ENCODE measurements at regions not wholly inside any gene's neighbourhood (a gene's known extent, or its start where the extent isn't known, plus 50 kb on each side); places are given as distances from the start of the nearest gene placed in this dataset.

- TF ChIP-seq CTCF (IDR thresholded peaks at IDR 0.05): no peak
- H3K27ac ChIP-seq (ENCODE audit: low read length): no peak overlapping the region
- intact Hi-C loops (cut with micrococcal nuclease): no loop called here
- WGBS (ENCODE audit: insufficient coverage): 87% methylated on average over 6 of the region's 6 CpGs
- ATAC-seq (no peak), DNase-seq (no peak)
- Mint-ChIP-seq H3K4me3 (no peak overlapping the region), H3K36me3 (no peaks in the 10 kb centered on the region), H3K27me3 (ENCODE audit: low read depth in 2 of 2) (peaks cover 0 to 12% of the 10 kb centered on the region in 2 donors), H3K4me1 (no peaks in the 10 kb centered on the region), H3K27ac (no peak overlapping the region), H3K9me3 (no peaks in the 10 kb centered on the region)
- no peaks in the 10 kb centered on the region for H3K36me3 ChIP-seq (ENCODE audit: control insufficient read depth, insufficient read depth, low read length)
- no peaks in the 10 kb centered on the region for H3K27me3 ChIP-seq (ENCODE audit: control insufficient read depth, insufficient read depth, low read length)
- H3K9me3 ChIP-seq (ENCODE audit: control insufficient read depth, insufficient read depth, low read length): no peaks in the 10 kb centered on the region
- H3K4me1 ChIP-seq (ENCODE audit: control insufficient read depth, insufficient read depth, low read length): no peaks in the 10 kb centered on the region
- no peak overlapping the region for H3K4me3 ChIP-seq (ENCODE audit: low read length)
Observed at GRCh38 chr19:30151081-30151480, 209.0 kb downstream of the URI1 start.

- Histone ChIP-seq H3K36me3 (ENCODE audit: control insufficient read depth, insufficient read depth, low read length) (no peaks in the 10 kb centered on the region), H3K27me3 (ENCODE audit: control insufficient read depth, insufficient read depth, low read length) (no peaks in the 10 kb centered on the region), H3K4me3 (ENCODE audit: low read length) (no peak overlapping the region), H3K27ac (ENCODE audit: low read length) (no peak overlapping the region), H3K4me1 (ENCODE audit: control insufficient read depth, insufficient read depth, low read length) (no peaks in the 10 kb centered on the region), H3K9me3 (ENCODE audit: control insufficient read depth, insufficient read depth, low read length) (no peaks in the 10 kb centered on the region)
- ATAC-seq: no peak
- Mint-ChIP-seq H3K4me3 (no peak overlapping the region), H3K9me3 (no peaks in the 10 kb centered on the region), H3K27ac (no peak overlapping the region), H3K36me3 (no peaks in the 10 kb centered on the region), H3K27me3 (ENCODE audit: low read depth in 2 of 2) (peaks cover 0 to 12% of the 10 kb centered on the region in 2 donors), H3K4me1 (no peaks in the 10 kb centered on the region)
- TF ChIP-seq CTCF (IDR thresholded peaks at IDR 0.05): no peak
- intact Hi-C loops (cut with micrococcal nuclease): no loop called here
- DNase-seq: no peak
- 88% methylated on average over 10 of the region's 10 CpGs for WGBS (ENCODE audit: insufficient coverage)
Observed at GRCh38 chr19:30152510-30153291, 210.7 kb downstream of the URI1 start.

GRCh38 chr19:30153326-30154210 lies 211.5 kb downstream of the URI1 start:
- H3K4me3 Mint-ChIP-seq: no peak overlapping the region
- Histone ChIP-seq H3K36me3 (ENCODE audit: control insufficient read depth, insufficient read depth, low read length) (no peaks in the 10 kb centered on the region), H3K9me3 (ENCODE audit: control insufficient read depth, insufficient read depth, low read length) (no peaks in the 10 kb centered on the region), H3K27me3 (ENCODE audit: control insufficient read depth, insufficient read depth, low read length) (no peaks in the 10 kb centered on the region), H3K4me1 (ENCODE audit: control insufficient read depth, insufficient read depth, low read length) (no peaks in the 10 kb centered on the region), H3K4me3 (ENCODE audit: low read length) (no peak overlapping the region), H3K27ac (ENCODE audit: low read length) (no peak overlapping the region)
- DNase-seq (no peak), ATAC-seq (no peak)
- no peak overlapping the region for H3K27ac Mint-ChIP-seq
- H3K9me3 Mint-ChIP-seq: no peaks in the 10 kb centered on the region
- TF ChIP-seq CTCF (IDR thresholded peaks at IDR 0.05): no peak
- intact Hi-C loops (cut with micrococcal nuclease): no loop called here
- no peaks in the 10 kb centered on the region for H3K36me3 Mint-ChIP-seq
- peaks cover 0 to 12% of the 10 kb centered on the region in 2 donors for H3K27me3 Mint-ChIP-seq (ENCODE audit: low read depth in 2 of 2)
- WGBS (ENCODE audit: insufficient coverage): 51% methylated on average over 13 of the region's 18 CpGs
- no peaks in the 10 kb centered on the region for H3K4me1 Mint-ChIP-seq
